Fibroblast of the aortic adventitia (primary cell): ENCODE measurements at regions not wholly inside any gene's neighbourhood (a gene's known extent, or its start where the extent isn't known, plus 50 kb on each side); places are given as distances from the start of the nearest gene placed in this dataset.

Experiments
- DNase-seq: peaks from one replicate; pipeline ENCODE4 v3.0.0-alpha.2; 2010; ENCODE audit warnings: low read depth
- H3K4me3 ChIP-seq: 2 replicates; pipeline ENCODE4 v1.5.1; 2011; ENCODE audit warnings: low read depth, mild to moderate bottlenecking, control low read depth, low read length, moderate library complexity
- CTCF ChIP-seq: IDR thresholded peaks from 2 replicates; pipeline ENCODE4 v1.5.1; 2011; ENCODE audit warnings: mild to moderate bottlenecking, low read length, control low read depth, inconsistent platforms; ENCODE audit not compliant: insufficient read depth

- DNase-seq = no peak
- no peak for TF ChIP-seq CTCF
- no peak overlapping the region for H3K4me3 ChIP-seq
These were observed 720.3 kb upstream of the ID2 start for GRCh38 chr2:7961550-7961949.

- DNase-seq = no peak
- H3K4me3 ChIP-seq = no peak overlapping the region
- TF ChIP-seq CTCF = no peak
These were observed 719.7 kb upstream of the ID2 start for GRCh38 chr2:7962161-7962560.

- no peak for DNase-seq
- no peak for TF ChIP-seq CTCF
- H3K4me3 ChIP-seq = no peak overlapping the region
These were observed 718.1 kb upstream of the ID2 start for GRCh38 chr2:7963787-7964186.

GRCh38 chr2:7966032-7966431 lies 715.8 kb upstream of the ID2 start:
- H3K4me3 ChIP-seq = no peak overlapping the region
- no peak for TF ChIP-seq CTCF
- DNase-seq = no peak

GRCh38 chr2:7967707-7968405 lies 714.0 kb upstream of the ID2 start:
- TF ChIP-seq CTCF = no peak
- no peak for DNase-seq
- H3K4me3 ChIP-seq = no peak overlapping the region

- no peak for DNase-seq
- TF ChIP-seq CTCF = no peak
- H3K4me3 ChIP-seq = no peak overlapping the region
These were observed 711.9 kb upstream of the ID2 start for GRCh38 chr2:7969756-7970515.
